Keratinocyte (primary cell): ENCODE measurements at regions not wholly inside any gene's neighbourhood (a gene's known extent, or its start where the extent isn't known, plus 50 kb on each side); places are given as distances from the start of the nearest gene placed in this dataset.

Experiments used
- DNase-seq: peaks from one replicate; pipeline ENCODE4 v3.0.0-alpha.2; 2011; ENCODE audit warnings: low read depth, missing footprints, low spot score
- FAIRE-seq: peaks from 2 replicates; lab custom pipeline; 2011; peaks lifted over from hg19 to GRCh38; lab: Jason Lieb, UNC
- H2AFZ ChIP-seq: 2 replicates; pipeline ENCODE4 v1.6.0; 2012; ENCODE audit warnings: low read length, control low read depth, inconsistent platforms; ENCODE audit not compliant: control insufficient read depth
- H3K27ac ChIP-seq: 2 replicates; pipeline ENCODE4 v1.5.1; 2011; ENCODE audit warnings: low read length; ENCODE audit not compliant: control insufficient read depth, insufficient read depth
- H3K27me3 ChIP-seq: 3 replicates; pipeline ENCODE4 v1.6.0; 2011; ENCODE audit warnings: low read length; ENCODE audit not compliant: control insufficient read depth, insufficient read depth; ENCODE audit errors: extremely low read depth
- H3K36me3 ChIP-seq, 2 experiments: 2 replicates in 1 of 2; 3 replicates in 1 of 2; pipeline ENCODE4 v1.5.1; 2011; ENCODE audit warnings: low read length in 2 of 2, mild to moderate bottlenecking in 1 of 2; ENCODE audit not compliant: control insufficient read depth in 2 of 2, insufficient read depth in 2 of 2; ENCODE audit errors: extremely low read depth in 1 of 2
- H3K4me1 ChIP-seq: 3 replicates; pipeline ENCODE4 v1.5.1; 2011; ENCODE audit warnings: low read length; ENCODE audit not compliant: control insufficient read depth, insufficient read depth; ENCODE audit errors: extremely low read depth
- H3K4me2 ChIP-seq: 3 replicates; pipeline ENCODE4 v1.6.0; 2011; ENCODE audit warnings: low read depth, low read length; ENCODE audit not compliant: control insufficient read depth, insufficient read depth; ENCODE audit errors: extremely low read depth
- H3K4me3 ChIP-seq, 3 experiments: fragments of 200-600 bp in 1 of 3; sonication (generic) in 1 of 3; 2 replicates in 2 of 3; 3 replicates in 1 of 3; pipeline ENCODE4 v1.5.1; 2011 to 2016; ENCODE audit warnings: low read length in 3 of 3, mild to moderate bottlenecking in 3 of 3, control low read depth in 2 of 3, inconsistent platforms in 1 of 3, low read depth in 1 of 3, mixed read lengths in 1 of 3, mixed run types in 1 of 3, moderate library complexity in 1 of 3; ENCODE audit not compliant: control insufficient read depth in 2 of 3, insufficient read depth in 2 of 3; ENCODE audit errors: extremely low read depth in 1 of 3
- H3K79me2 ChIP-seq: 2 replicates; pipeline ENCODE4 v1.6.0; 2012; ENCODE audit warnings: low read length; ENCODE audit not compliant: control insufficient read depth, insufficient read depth
- H3K9ac ChIP-seq: 3 replicates; pipeline ENCODE4 v1.6.0; 2011; ENCODE audit warnings: low read length; ENCODE audit not compliant: control insufficient read depth, insufficient read depth; ENCODE audit errors: extremely low read depth
- H3K9me1 ChIP-seq: 3 replicates; pipeline ENCODE4 v1.6.0; 2011; ENCODE audit warnings: low read length; ENCODE audit not compliant: control insufficient read depth, insufficient read depth; ENCODE audit errors: extremely low read depth
- H3K9me3 ChIP-seq: 2 replicates; pipeline ENCODE4 v1.5.1; 2012; ENCODE audit warnings: low read depth, low read length; ENCODE audit not compliant: control insufficient read depth
- H4K20me1 ChIP-seq: 3 replicates; pipeline ENCODE4 v1.6.0; 2011; ENCODE audit warnings: low read length; ENCODE audit not compliant: control insufficient read depth, insufficient read depth; ENCODE audit errors: extremely low read depth
- EZH2 ChIP-seq: IDR thresholded peaks from one replicate; pipeline ENCODE4 v1.6.1; 2012; ENCODE audit warnings: inconsistent platforms, mild to moderate bottlenecking, low read length, moderate library complexity
- dilution Hi-C: fragments of 300-500 bp; cut with MboI; formaldehyde crosslinking; loops from one replicate; pipeline ENCODE4 v1.7.0; 2020; ENCODE audit warnings: low sequenced_read_pairs; ENCODE audit not compliant: extremely low pct_ligation_motif_present
- TF ChIP-seq, protein P1 (sequence below), 3 experiments: IDR thresholded peaks in 1 of 3; conservative IDR thresholded peaks in 1 of 3; optimal IDR thresholded peaks in 1 of 3; 2 replicates in 2 of 3; 3 replicates in 1 of 3; pipeline versions ENCODE3 to v1.5.1; 2011; ENCODE audit warnings: low read length in 3 of 3, mild to moderate bottlenecking in 3 of 3, moderate library complexity in 2 of 3, control low read depth in 1 of 3, inconsistent platforms in 1 of 3; ENCODE audit not compliant: insufficient read depth in 2 of 3; ENCODE audit errors: extremely low read depth in 1 of 3

GRCh38 chr11:10633261-10633660 is 60.3 kb downstream of the IRAG1 start:
- H3K36me3 ChIP-seq = no peaks in the 10 kb centered on the region
- H4K20me1 ChIP-seq = no peaks in the 10 kb centered on the region
- TF ChIP-seq, protein P1, sequence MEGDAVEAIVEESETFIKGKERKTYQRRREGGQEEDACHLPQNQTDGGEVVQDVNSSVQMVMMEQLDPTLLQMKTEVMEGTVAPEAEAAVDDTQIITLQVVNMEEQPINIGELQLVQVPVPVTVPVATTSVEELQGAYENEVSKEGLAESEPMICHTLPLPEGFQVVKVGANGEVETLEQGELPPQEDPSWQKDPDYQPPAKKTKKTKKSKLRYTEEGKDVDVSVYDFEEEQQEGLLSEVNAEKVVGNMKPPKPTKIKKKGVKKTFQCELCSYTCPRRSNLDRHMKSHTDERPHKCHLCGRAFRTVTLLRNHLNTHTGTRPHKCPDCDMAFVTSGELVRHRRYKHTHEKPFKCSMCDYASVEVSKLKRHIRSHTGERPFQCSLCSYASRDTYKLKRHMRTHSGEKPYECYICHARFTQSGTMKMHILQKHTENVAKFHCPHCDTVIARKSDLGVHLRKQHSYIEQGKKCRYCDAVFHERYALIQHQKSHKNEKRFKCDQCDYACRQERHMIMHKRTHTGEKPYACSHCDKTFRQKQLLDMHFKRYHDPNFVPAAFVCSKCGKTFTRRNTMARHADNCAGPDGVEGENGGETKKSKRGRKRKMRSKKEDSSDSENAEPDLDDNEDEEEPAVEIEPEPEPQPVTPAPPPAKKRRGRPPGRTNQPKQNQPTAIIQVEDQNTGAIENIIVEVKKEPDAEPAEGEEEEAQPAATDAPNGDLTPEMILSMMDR (optimal IDR thresholded peaks at IDR 0.05 in 1 of 3, IDR thresholded peaks at IDR 0.05 in 1 of 3, conservative IDR thresholded peaks at IDR 0.05 in 1 of 3; ENCODE audit: extremely low read depth in 1 of 3, insufficient read depth in 2 of 3, low read length in 3 of 3) = no peak
- TF ChIP-seq EZH2 = no peak
- H3K9me1 ChIP-seq = no peaks in the 10 kb centered on the region
- FAIRE-seq = no peak
- H3K9ac ChIP-seq = no peak overlapping the region
- DNase-seq = no peak
- peaks cover 4% of the 10 kb centered on the region for H3K27me3 ChIP-seq
- H3K4me3 ChIP-seq = no peak overlapping the region
- no peaks in the 10 kb centered on the region for H3K4me1 ChIP-seq
- H3K27ac ChIP-seq = no peak overlapping the region
- no peaks in the 10 kb centered on the region for H3K9me3 ChIP-seq
- dilution Hi-C loops = no loop called here
- no peaks in the 10 kb centered on the region for H3K79me2 ChIP-seq
- H2AFZ ChIP-seq = no peak overlapping the region
- H3K4me2 ChIP-seq = no peak overlapping the region

GRCh38 chr11:10632483-10632882 is 61.1 kb downstream of the IRAG1 start:
- no peak for FAIRE-seq
- no peak for TF ChIP-seq EZH2
- TF ChIP-seq, protein P1 (optimal IDR thresholded peaks at IDR 0.05 in 1 of 3, IDR thresholded peaks at IDR 0.05 in 1 of 3, conservative IDR thresholded peaks at IDR 0.05 in 1 of 3; ENCODE audit: extremely low read depth in 1 of 3, insufficient read depth in 2 of 3, low read length in 3 of 3) = no peak

More at GRCh38 chr11:10632483-10632882, 61.1 kb downstream of the IRAG1 start:
- no peak overlapping the region for H3K4me2 ChIP-seq
- no peak overlapping the region for H2AFZ ChIP-seq
- H3K79me2 ChIP-seq = no peaks in the 10 kb centered on the region
- no peaks in the 10 kb centered on the region for H4K20me1 ChIP-seq
- H3K4me3 ChIP-seq = no peak overlapping the region
- no peaks in the 10 kb centered on the region for H3K36me3 ChIP-seq
- H3K27ac ChIP-seq = no peak overlapping the region
- peaks cover 4% of the 10 kb centered on the region for H3K27me3 ChIP-seq
- no peak for DNase-seq
- no peaks in the 10 kb centered on the region for H3K9me3 ChIP-seq
- no peak overlapping the region for H3K9ac ChIP-seq
- H3K4me1 ChIP-seq = no peaks in the 10 kb centered on the region
- dilution Hi-C loops = no loop called here
- H3K9me1 ChIP-seq = no peaks in the 10 kb centered on the region
